ENCODE measurements at regions not wholly inside any gene's neighbourhood (a gene's known extent, or its start where the extent isn't known, plus 50 kb on each side); places are given as distances from the start of the nearest gene placed in this dataset.

DNA sequence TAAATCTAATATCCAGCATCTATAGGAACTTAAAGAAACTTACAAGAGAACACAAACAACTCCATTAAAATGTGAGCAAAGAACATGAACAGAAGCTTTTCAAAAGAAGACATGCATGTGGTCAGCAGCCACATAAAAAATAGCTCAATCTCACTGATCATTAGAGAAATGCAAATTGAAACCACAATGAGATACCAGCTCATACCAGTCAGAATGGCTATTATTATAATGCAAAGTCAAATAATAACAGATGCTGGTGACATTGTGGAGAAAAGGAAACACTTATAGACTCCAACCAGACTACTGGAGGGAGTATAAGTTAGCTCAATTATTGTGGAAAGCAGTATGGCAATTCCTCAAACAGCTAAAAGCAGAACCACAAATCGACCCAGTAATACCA is 1314.5 kb downstream of the XPNPEP1 start:
- TF ChIP-seq, protein P1, sequence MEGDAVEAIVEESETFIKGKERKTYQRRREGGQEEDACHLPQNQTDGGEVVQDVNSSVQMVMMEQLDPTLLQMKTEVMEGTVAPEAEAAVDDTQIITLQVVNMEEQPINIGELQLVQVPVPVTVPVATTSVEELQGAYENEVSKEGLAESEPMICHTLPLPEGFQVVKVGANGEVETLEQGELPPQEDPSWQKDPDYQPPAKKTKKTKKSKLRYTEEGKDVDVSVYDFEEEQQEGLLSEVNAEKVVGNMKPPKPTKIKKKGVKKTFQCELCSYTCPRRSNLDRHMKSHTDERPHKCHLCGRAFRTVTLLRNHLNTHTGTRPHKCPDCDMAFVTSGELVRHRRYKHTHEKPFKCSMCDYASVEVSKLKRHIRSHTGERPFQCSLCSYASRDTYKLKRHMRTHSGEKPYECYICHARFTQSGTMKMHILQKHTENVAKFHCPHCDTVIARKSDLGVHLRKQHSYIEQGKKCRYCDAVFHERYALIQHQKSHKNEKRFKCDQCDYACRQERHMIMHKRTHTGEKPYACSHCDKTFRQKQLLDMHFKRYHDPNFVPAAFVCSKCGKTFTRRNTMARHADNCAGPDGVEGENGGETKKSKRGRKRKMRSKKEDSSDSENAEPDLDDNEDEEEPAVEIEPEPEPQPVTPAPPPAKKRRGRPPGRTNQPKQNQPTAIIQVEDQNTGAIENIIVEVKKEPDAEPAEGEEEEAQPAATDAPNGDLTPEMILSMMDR (IDR thresholded peaks at IDR 0.05; ENCODE audit: insufficient read depth, low read length, poor library complexity, severe bottlenecking): no peak
- TF ChIP-seq EZH2phosphoT487 (conservative IDR thresholded peaks at IDR 0.05; ENCODE audit: low read length): no peak
